CMK (cell line): ENCODE measurements at regions not wholly inside any gene's neighbourhood (a gene's known extent, or its start where the extent isn't known, plus 50 kb on each side); places are given as distances from the start of the nearest gene placed in this dataset.
"Not testable (repeated sequence)": the region's sequence is repeated elsewhere in the genome, so short reads cannot be mapped to it uniquely, and the experiment has no call there.

Source experiments
- DNase-seq: peaks from one replicate; pipeline ENCODE4 v3.0.0-alpha.2; 2010; ENCODE audit warnings: low read depth

- not testable (repeated sequence) for DNase-seq
Observed at GRCh38 chr13:111501596-111502535, 181.4 kb downstream of the TEX29 start.

- DNase-seq = no peak
Observed at GRCh38 chr13:111502957-111503356, 182.5 kb downstream of the TEX29 start.

- DNase-seq = no peak
Observed at GRCh38 chr13:111503376-111503775, 182.9 kb downstream of the TEX29 start.

- no peak for DNase-seq
Observed at GRCh38 chr13:111503905-111504695, 183.7 kb downstream of the TEX29 start.

- DNase-seq = no peak
Observed at GRCh38 chr13:111505175-111505777, 184.8 kb downstream of the TEX29 start.

- no peak for DNase-seq
Observed at GRCh38 chr13:111506125-111506524, 185.7 kb downstream of the TEX29 start.

- no peak for DNase-seq
Observed at GRCh38 chr13:111506621-111507020, 186.2 kb downstream of the TEX29 start.

- no peak for DNase-seq
Observed at GRCh38 chr13:111508164-111508870, 187.9 kb downstream of the TEX29 start.

GRCh38 chr13:111508902-111509509 lies 188.6 kb downstream of the TEX29 start:
- no peak for DNase-seq

GRCh38 chr13:111510502-111511218 lies 190.2 kb downstream of the TEX29 start:
- DNase-seq = no peak

- no peak for DNase-seq
Observed at GRCh38 chr13:111511219-111511732, 190.8 kb downstream of the TEX29 start.

- DNase-seq = no peak
Observed at GRCh38 chr13:111511805-111512504, 191.5 kb downstream of the TEX29 start.

GRCh38 chr13:111512707-111513106 lies 192.3 kb downstream of the TEX29 start:
- DNase-seq = no peak

- DNase-seq = no peak
Observed at GRCh38 chr13:111513766-111514609, 193.5 kb downstream of the TEX29 start.

- DNase-seq = no peak
Observed at GRCh38 chr13:111514610-111515306, 194.3 kb downstream of the TEX29 start.

GRCh38 chr13:111515307-111515617 lies 194.8 kb downstream of the TEX29 start:
- no peak for DNase-seq

GRCh38 chr13:111515635-111516034 lies 195.2 kb downstream of the TEX29 start:
- DNase-seq = no peak
